HG03521 (cell line): ENCODE measurements at regions not wholly inside any gene's neighbourhood (a gene's known extent, or its start where the extent isn't known, plus 50 kb on each side); places are given as distances from the start of the nearest gene placed in this dataset.

ENCODE experiments used
- ATAC-seq: cut with Tn5 transposase; IDR thresholded peaks from one replicate; pipeline ENCODE4 v1.9.1; 2021; ENCODE audit warnings: mild to moderate bottlenecking, moderate library complexity; ENCODE audit not compliant: unreplicated experiment

DNA sequence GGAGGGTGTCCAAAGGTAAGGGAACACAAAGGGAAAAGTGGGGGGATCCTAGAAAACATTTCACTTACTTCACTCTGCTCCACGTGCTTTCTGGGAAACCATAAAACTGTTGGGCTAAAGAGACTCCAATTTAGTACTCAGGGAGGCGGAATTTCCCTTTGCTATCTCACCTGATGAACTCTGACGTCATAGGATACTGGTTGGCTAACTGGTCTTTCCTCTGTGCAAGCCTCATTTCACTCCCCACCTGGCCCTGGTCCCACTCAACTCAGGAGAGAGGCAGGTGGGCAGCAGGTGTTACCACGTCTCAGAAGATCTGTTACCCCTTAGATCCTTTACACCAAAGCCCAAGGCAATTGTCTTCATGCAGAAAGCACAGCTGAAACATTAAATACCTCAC is 51.8 kb upstream of the PMAIP1 start:
- ATAC-seq = peak; percentile 33

GRCh38 chr18:59847491-59847846 is 52.3 kb upstream of the PMAIP1 start:
- peak; percentile 11 for ATAC-seq

GRCh38 chr18:59846814-59847490 is 52.8 kb upstream of the PMAIP1 start:
- peak; percentile 88 for ATAC-seq

- ATAC-seq = no peak
These were observed 56.8 kb upstream of the PMAIP1 start for GRCh38 chr18:59842947-59843346.

DNA sequence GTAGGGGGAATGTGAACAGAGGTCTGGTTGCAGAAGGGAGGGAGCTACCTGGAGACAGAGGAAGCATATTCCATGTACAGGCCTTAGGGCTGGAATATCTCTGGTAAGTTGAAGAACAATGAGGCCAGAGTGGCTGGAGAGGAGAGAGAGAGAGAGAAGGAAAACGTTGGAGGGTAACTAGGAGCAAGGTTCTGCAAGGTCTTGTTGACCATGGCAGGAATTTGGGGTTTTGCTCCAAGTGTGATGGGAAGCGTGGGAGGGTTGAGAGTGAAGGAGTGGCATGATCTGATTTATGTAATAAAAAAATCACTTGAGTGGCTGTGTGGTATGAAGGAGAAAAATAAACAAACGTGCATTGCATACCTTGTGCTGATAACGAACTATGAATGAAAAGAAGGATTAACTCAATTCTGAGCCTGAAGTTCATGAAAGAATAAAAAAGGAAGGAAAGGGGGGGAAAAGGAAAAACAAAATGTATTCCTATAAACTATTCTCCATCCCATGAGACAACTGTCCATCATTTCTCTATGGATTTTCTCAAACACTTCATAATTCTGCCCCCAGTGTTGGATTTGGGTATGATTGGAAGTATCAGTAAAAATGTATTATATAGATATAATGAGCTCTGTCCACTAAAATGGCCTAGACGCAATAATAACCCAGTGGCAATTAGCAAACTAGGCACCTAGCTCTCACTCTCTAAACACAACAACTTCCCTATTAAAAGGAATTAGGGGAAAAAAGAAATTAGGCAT is 59.7 kb upstream of the PMAIP1 start:
- no peak for ATAC-seq

- ATAC-seq = no peak
These were observed 60.5 kb upstream of the PMAIP1 start for GRCh38 chr18:59839246-59839645.

DNA sequence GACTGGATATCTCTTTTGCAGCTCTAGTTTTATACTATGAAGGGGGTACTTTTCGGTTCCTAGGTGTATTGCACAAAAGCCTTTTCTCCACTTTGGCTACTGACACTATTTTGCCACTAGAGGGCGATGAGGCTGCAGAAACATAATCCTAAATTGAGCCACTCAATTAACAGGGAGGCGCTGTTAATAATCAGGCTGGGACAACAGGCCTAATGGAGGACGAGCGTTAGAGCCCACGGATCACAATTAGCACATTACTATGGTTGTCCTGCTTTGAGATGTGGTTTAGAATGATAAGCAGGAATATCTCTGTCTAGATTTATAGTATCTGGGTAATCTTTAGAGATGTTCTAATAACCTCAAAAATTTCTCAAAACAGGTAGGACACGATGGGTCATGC is 62.2 kb upstream of the PMAIP1 start:
- peak; percentile 35 for ATAC-seq

GRCh38 chr18:59835605-59836379 is 64.0 kb upstream of the PMAIP1 start:
- no peak for ATAC-seq

GRCh38 chr18:59834267-59834666 is 65.5 kb upstream of the PMAIP1 start:
- ATAC-seq = peak; percentile 49

- ATAC-seq = peak; percentile 70
These were observed 66.0 kb upstream of the PMAIP1 start for GRCh38 chr18:59833785-59834184.

DNA sequence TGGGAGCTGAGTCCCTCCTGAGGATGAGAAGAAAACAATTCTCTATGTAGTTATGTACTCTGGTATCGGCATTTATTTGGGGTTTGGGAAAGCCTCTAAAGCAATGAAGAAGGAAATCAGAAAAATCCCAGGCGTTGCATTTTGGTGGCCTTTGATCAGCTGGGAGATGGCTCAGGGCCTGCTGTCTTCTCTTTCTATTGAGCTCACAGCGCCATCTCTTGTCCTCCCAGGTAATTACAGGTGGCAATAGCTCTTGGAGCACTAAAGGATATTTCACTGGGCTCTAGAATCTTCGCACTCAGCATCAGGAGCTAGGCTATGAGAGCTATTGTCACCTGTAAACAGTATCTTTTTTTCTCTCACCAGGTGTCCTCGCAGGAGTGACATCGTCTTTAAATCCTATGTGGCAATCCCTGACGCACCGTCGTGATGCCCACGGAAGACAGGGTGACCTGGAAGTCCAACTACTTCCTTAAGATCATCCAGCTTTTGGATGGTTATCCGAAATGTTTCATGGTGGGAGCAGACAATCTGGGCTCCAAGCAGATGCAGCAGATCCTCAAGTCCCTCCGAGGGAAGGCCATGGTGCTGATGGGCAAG is 76.1 kb upstream of the PMAIP1 start:
- peak; percentile 71 for ATAC-seq

DNA sequence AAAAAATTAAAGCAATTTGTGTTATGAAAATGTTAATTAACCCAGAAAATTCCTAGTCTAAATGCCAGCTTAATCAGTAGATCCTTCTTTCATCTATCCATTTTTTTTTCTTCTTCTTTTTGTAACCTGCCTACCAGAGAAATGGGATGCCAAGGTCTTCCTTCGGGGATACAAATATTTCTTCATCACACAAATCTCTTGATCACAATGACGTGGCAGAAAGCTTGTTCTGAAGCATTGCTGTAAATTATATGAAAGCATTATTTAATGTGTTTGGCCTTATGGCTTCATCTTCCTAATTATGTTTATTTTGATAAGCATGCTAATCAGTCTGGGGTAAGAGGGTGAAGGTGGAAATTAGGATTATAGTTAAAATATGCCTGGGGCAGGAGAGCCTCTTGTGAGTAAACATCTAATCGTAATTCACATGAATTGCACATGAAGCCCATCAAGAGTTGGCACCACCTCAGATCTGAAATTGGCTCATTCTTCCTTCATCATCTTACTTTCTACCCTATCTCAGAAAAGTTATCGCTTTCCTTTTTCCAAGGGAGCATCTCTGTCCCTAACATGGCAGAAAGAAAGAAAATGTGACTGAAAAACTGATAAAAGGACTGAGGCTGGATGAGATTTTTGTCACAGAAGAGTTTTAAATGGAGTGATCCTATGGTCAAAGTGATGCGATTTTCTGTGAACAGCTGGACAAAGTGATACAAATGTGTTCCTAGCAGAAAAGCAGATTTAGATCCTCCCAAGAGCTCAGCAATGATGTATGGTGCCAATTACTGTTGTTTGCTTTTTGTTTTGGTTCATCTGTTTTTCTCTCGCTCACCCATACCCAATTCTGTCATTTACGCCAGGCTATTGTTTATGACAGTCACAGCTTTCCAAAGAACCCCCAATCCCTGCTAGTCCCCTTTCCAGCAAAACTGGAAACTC is 76.9 kb upstream of the PMAIP1 start:
- no peak for ATAC-seq

GRCh38 chr18:59821983-59822382 is 77.8 kb upstream of the PMAIP1 start:
- no peak for ATAC-seq

DNA sequence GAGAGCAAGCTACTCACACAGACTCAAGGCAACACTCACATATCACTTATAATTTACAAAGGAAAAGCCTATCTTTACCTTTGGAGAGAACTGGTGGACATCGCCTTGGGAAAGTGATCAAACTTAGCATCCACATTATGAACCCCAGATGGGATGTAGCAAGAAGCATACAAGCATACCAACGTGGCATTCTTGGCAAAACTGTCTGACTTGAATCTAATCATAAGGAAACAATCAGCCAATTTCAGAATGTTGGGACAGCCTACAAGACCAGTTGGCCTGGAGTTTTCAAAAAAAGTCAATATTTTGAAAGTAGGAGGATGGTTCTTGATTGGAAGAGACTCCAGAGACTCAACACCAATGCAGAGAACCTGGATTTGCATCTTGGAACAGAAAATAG is 79.1 kb upstream of the PMAIP1 start:
- ATAC-seq = no peak

GRCh38 chr18:59818769-59819168 is 81.0 kb upstream of the PMAIP1 start:
- ATAC-seq = no peak

GRCh38 chr18:59814891-59815290 is 84.9 kb upstream of the PMAIP1 start:
- no peak for ATAC-seq

- no peak for ATAC-seq
These were observed 85.9 kb upstream of the PMAIP1 start for GRCh38 chr18:59813942-59814341.

GRCh38 chr18:59810735-59811520 is 88.9 kb upstream of the PMAIP1 start:
- no peak for ATAC-seq

DNA sequence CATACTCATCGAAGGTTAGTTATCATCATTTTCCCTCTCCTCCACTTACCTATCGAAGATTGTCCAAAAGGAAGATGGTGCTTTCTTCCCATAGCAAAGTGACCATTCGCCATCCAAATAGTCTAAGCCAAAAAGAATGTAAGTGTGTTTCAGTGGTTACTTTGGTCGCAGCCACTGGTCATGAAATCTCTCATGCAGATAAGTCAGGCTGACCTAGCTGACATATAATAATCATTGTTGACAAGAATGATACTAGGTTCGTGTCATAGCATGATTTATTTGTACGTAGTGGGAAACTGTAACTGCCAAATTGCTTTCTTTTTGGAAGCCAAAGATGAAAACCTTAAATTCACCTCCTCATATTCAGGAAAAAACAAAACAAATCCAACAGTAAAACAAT is 89.6 kb upstream of the PMAIP1 start:
- no peak for ATAC-seq

- peak; percentile 56 for ATAC-seq
These were observed 97.8 kb upstream of the PMAIP1 start for GRCh38 chr18:59802031-59802430.
